ENCODE measurements at regions not wholly inside any gene's neighbourhood (a gene's known extent, or its start where the extent isn't known, plus 50 kb on each side); places are given as distances from the start of the nearest gene placed in this dataset.

- no peak overlapping the region for H3K4me3 ChIP-seq (ENCODE audit: low read depth, low read length)
- TF ChIP-seq CTCF (IDR thresholded peaks at IDR 0.05; ENCODE audit: low read depth, low read length), result no peak
Observed at GRCh38 chr5:63697811-63698210, 264.4 kb downstream of the HTR1A start.

- H3K4me3 ChIP-seq (ENCODE audit: low read depth, low read length), result no peak overlapping the region
- no peak for TF ChIP-seq CTCF (IDR thresholded peaks at IDR 0.05; ENCODE audit: low read depth, low read length)
Observed at GRCh38 chr5:63690546-63690945, 271.7 kb downstream of the HTR1A start.

- TF ChIP-seq CTCF (IDR thresholded peaks at IDR 0.05; ENCODE audit: low read depth, low read length), result no peak
Observed at GRCh38 chr5:63687854-63688516, 274.3 kb downstream of the HTR1A start.

GRCh38 chr5:63686938-63687337 lies 275.3 kb downstream of the HTR1A start:
- no peak for TF ChIP-seq CTCF (IDR thresholded peaks at IDR 0.05; ENCODE audit: low read depth, low read length)
- H3K4me3 ChIP-seq (ENCODE audit: low read depth, low read length), result no peak overlapping the region

More at GRCh38 chr5:63687854-63688516, 274.3 kb downstream of the HTR1A start:
- H3K4me3 ChIP-seq (ENCODE audit: low read depth, low read length), result no peak overlapping the region

- TF ChIP-seq CTCF (IDR thresholded peaks at IDR 0.05; ENCODE audit: low read depth, low read length), result no peak
- no peak overlapping the region for H3K4me3 ChIP-seq (ENCODE audit: low read depth, low read length)
Observed at GRCh38 chr5:63686181-63686580, 276.1 kb downstream of the HTR1A start.

GRCh38 chr5:63685454-63685853 lies 276.8 kb downstream of the HTR1A start:
- no peak for TF ChIP-seq CTCF (IDR thresholded peaks at IDR 0.05; ENCODE audit: low read depth, low read length)
- no peak overlapping the region for H3K4me3 ChIP-seq (ENCODE audit: low read depth, low read length)

- no peak overlapping the region for H3K4me3 ChIP-seq (ENCODE audit: low read depth, low read length)
- no peak for TF ChIP-seq CTCF (IDR thresholded peaks at IDR 0.05; ENCODE audit: low read depth, low read length)
Observed at GRCh38 chr5:63674881-63675280, 287.4 kb downstream of the HTR1A start.
